ENCODE measurements at regions not wholly inside any gene's neighbourhood (a gene's known extent, or its start where the extent isn't known, plus 50 kb on each side); places are given as distances from the start of the nearest gene placed in this dataset.

- TF ChIP-seq EZH2 (IDR thresholded peaks at IDR 0.05; ENCODE audit: insufficient read depth, poor library complexity, severe bottlenecking) (no peak), EZH2phosphoT487 (IDR thresholded peaks at IDR 0.05; ENCODE audit: insufficient read depth, low read depth) (no peak)
Measured at GRCh38 chr6:1018041-1018440, 293.9 kb upstream of the FOXQ1 start.

Measured in GM23248 (cell line).